ENCODE measurements at regions not wholly inside any gene's neighbourhood (a gene's known extent, or its start where the extent isn't known, plus 50 kb on each side); places are given as distances from the start of the nearest gene placed in this dataset.

GRCh38 chr7:67463316-67463715 lies 466.7 kb downstream of the TYW1 start:
- ATAC-seq (ENCODE audit: insufficient read depth, low read depth) (no peak), DNase-seq (no peak)
- Histone ChIP-seq H3K4me1 (ENCODE audit: insufficient read depth, low read length) (no peaks in the 10 kb centered on the region), H3K9me3 (ENCODE audit: insufficient read depth, low read length, severe bottlenecking) (no peaks in the 10 kb centered on the region), H3K36me3 (ENCODE audit: insufficient read depth, low read length) (no peaks in the 10 kb centered on the region), H3K4me3 (ENCODE audit: low read depth in 1 of 2, low read length in 2 of 2) (no peak overlapping the region), H3K4me2 (ENCODE audit: insufficient read depth, low read length) (no peak overlapping the region), H3K9ac (ENCODE audit: low read depth, low read length) (no peak overlapping the region), H2AFZ (ENCODE audit: low read depth, low read length) (no peak overlapping the region), H3K27me3 (ENCODE audit: insufficient read depth, low read length, poor library complexity) (no peaks in the 10 kb centered on the region), H3K27ac (ENCODE audit: low read length) (no peak overlapping the region), H4K20me1 (ENCODE audit: insufficient read depth, low read length) (no peaks in the 10 kb centered on the region), H3K79me2 (ENCODE audit: insufficient read depth, low read length) (no peaks in the 10 kb centered on the region)
- TF ChIP-seq EZH2 (IDR thresholded peaks at IDR 0.05; ENCODE audit: borderline replicate concordance, low read depth, low read length, severe bottlenecking) (no peak), CTCF (IDR thresholded peaks at IDR 0.05; ENCODE audit: borderline replicate concordance, extremely low read depth, low read length, poor library complexity, severe bottlenecking) (no peak)

GRCh38 chr7:67463983-67464382 lies 467.4 kb downstream of the TYW1 start:
- Histone ChIP-seq H3K27me3 (ENCODE audit: insufficient read depth, low read length, poor library complexity) (no peaks in the 10 kb centered on the region), H4K20me1 (ENCODE audit: insufficient read depth, low read length) (no peaks in the 10 kb centered on the region), H3K27ac (ENCODE audit: low read length) (no peak overlapping the region), H3K9me3 (ENCODE audit: insufficient read depth, low read length, severe bottlenecking) (no peaks in the 10 kb centered on the region), H3K79me2 (ENCODE audit: insufficient read depth, low read length) (no peaks in the 10 kb centered on the region), H3K4me3 (ENCODE audit: low read depth in 1 of 2, low read length in 2 of 2) (no peak overlapping the region), H3K36me3 (ENCODE audit: insufficient read depth, low read length) (no peaks in the 10 kb centered on the region), H3K4me2 (ENCODE audit: insufficient read depth, low read length) (no peak overlapping the region), H2AFZ (ENCODE audit: low read depth, low read length) (no peak overlapping the region), H3K4me1 (ENCODE audit: insufficient read depth, low read length) (no peaks in the 10 kb centered on the region), H3K9ac (ENCODE audit: low read depth, low read length) (no peak overlapping the region)
- DNase-seq (no peak), ATAC-seq (ENCODE audit: insufficient read depth, low read depth) (no peak)
- no peak for TF ChIP-seq EZH2 (IDR thresholded peaks at IDR 0.05; ENCODE audit: borderline replicate concordance, low read depth, low read length, severe bottlenecking)
- no peak for TF ChIP-seq CTCF (IDR thresholded peaks at IDR 0.05; ENCODE audit: borderline replicate concordance, extremely low read depth, low read length, poor library complexity, severe bottlenecking)

- DNase-seq (no peak), ATAC-seq (ENCODE audit: insufficient read depth, low read depth) (no peak)
- Histone ChIP-seq H3K36me3 (ENCODE audit: insufficient read depth, low read length) (no peaks in the 10 kb centered on the region), H3K4me3 (ENCODE audit: low read depth in 1 of 2, low read length in 2 of 2) (no peak overlapping the region), H4K20me1 (ENCODE audit: insufficient read depth, low read length) (no peaks in the 10 kb centered on the region), H3K27ac (ENCODE audit: low read length) (no peak overlapping the region), H3K9me3 (ENCODE audit: insufficient read depth, low read length, severe bottlenecking) (no peaks in the 10 kb centered on the region), H3K4me2 (ENCODE audit: insufficient read depth, low read length) (no peak overlapping the region), H3K79me2 (ENCODE audit: insufficient read depth, low read length) (no peaks in the 10 kb centered on the region), H3K4me1 (ENCODE audit: insufficient read depth, low read length) (no peaks in the 10 kb centered on the region), H3K27me3 (ENCODE audit: insufficient read depth, low read length, poor library complexity) (no peaks in the 10 kb centered on the region), H2AFZ (ENCODE audit: low read depth, low read length) (no peak overlapping the region), H3K9ac (ENCODE audit: low read depth, low read length) (no peak overlapping the region)
- TF ChIP-seq CTCF (IDR thresholded peaks at IDR 0.05; ENCODE audit: borderline replicate concordance, extremely low read depth, low read length, poor library complexity, severe bottlenecking): no peak
- no peak for TF ChIP-seq EZH2 (IDR thresholded peaks at IDR 0.05; ENCODE audit: borderline replicate concordance, low read depth, low read length, severe bottlenecking)
These were observed 469.5 kb downstream of the TYW1 start for GRCh38 chr7:67466109-67466508.

DNA sequence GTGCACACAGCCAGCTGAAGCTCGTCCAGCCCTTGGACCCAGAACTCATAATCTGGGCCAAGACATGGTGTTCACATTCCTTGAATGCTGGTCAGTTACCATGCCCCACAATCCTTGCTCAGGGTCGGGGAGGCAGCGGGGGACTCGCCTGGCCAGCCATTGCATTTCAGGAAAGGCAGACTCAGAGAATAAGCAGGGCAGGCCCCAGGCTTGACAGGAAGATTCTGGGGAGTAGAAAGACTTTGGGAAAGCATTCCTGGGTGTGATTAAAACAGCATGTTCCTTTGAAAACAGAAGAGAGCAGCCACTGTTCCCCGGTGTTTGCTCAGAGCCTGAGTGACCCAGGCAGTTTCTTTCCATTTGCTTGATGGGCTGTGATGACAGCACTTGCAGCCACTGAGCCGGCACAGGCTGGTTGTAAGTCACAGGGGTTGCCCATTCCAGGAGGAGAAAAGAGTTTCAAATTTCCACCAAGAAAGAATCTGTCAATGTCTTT lies 473.7 kb downstream of the TYW1 start:
- H3K36me3 ChIP-seq (ENCODE audit: insufficient read depth, low read length): no peaks in the 10 kb centered on the region
- no peak overlapping the region for H3K9ac ChIP-seq (ENCODE audit: low read depth, low read length)
- no peaks in the 10 kb centered on the region for H3K79me2 ChIP-seq (ENCODE audit: insufficient read depth, low read length)
- H3K9me3 ChIP-seq (ENCODE audit: insufficient read depth, low read length, severe bottlenecking): no peaks in the 10 kb centered on the region
- no peak for TF ChIP-seq CTCF (IDR thresholded peaks at IDR 0.05; ENCODE audit: borderline replicate concordance, extremely low read depth, low read length, poor library complexity, severe bottlenecking)
- no peak for TF ChIP-seq EZH2 (IDR thresholded peaks at IDR 0.05; ENCODE audit: borderline replicate concordance, low read depth, low read length, severe bottlenecking)
- H3K27me3 ChIP-seq (ENCODE audit: insufficient read depth, low read length, poor library complexity): no peaks in the 10 kb centered on the region
- no peaks in the 10 kb centered on the region for H4K20me1 ChIP-seq (ENCODE audit: insufficient read depth, low read length)
- ATAC-seq (ENCODE audit: insufficient read depth, low read depth) (no peak), DNase-seq (no peak)
- H2AFZ ChIP-seq (ENCODE audit: low read depth, low read length): no peak overlapping the region
- no peak overlapping the region for H3K4me2 ChIP-seq (ENCODE audit: insufficient read depth, low read length)
- H3K4me3 ChIP-seq (ENCODE audit: low read depth in 1 of 2, low read length in 2 of 2): no peak overlapping the region
- no peak overlapping the region for H3K27ac ChIP-seq (ENCODE audit: low read length)
- H3K4me1 ChIP-seq (ENCODE audit: insufficient read depth, low read length): no peaks in the 10 kb centered on the region

Measured in DND-41 (cell line).